Heart left ventricle (tissue), 16 donors: ENCODE measurements at regions not wholly inside any gene's neighbourhood (a gene's known extent, or its start where the extent isn't known, plus 50 kb on each side); places are given as distances from the start of the nearest gene placed in this dataset.

ENCODE experiments used
- ATAC-seq, 4 donors: fragments of 200-7000 bp; cut with Tn5 transposase; one replicate each; pipeline ENCODE4 v1.9.1; 2020 to 2022; ENCODE audit warnings: moderate library complexity in 4 of 4, mild to moderate bottlenecking in 3 of 4, moderate number of reproducible peaks in 1 of 4
- DNase-seq, 5 donors: peaks; one replicate each; pipeline ENCODE4 v3.0.0-alpha.2; 2020
- H3K27ac ChIP-seq, 12 donors: fragments of 200-600 bp; sonication (generic) in 4 of 12; one replicate each; pipeline versions ENCODE4 v1.5.0 to v1.8.0; 2016 to 2022; ENCODE audit warnings: mild to moderate bottlenecking in 2 of 12
- H3K27me3 ChIP-seq, 9 donors: fragments of 200-600 bp; sonication (generic) in 2 of 9; one replicate each; pipeline versions ENCODE4 v1.5.1 to v1.8.0; 2016 to 2022; ENCODE audit warnings: mild to moderate bottlenecking in 3 of 9
- H3K36me3 ChIP-seq, 9 donors: fragments of 200-600 bp; sonication (generic) in 2 of 9; one replicate each; pipeline versions ENCODE4 v1.5.0 to v1.8.0; 2018 to 2022; ENCODE audit warnings: mild to moderate bottlenecking in 2 of 9
- H3K4me1 ChIP-seq, 12 donors: fragments of 200-600 bp; sonication (generic) in 4 of 12; one replicate each; pipeline versions ENCODE4 v1.5.0 to v1.8.0; 2016 to 2022; ENCODE audit warnings: mild to moderate bottlenecking in 3 of 12
- H3K4me3 ChIP-seq, 12 donors: fragments of 200-600 bp; sonication (generic) in 4 of 12; one replicate each; pipeline versions ENCODE4 v1.5.0 to v1.8.0; 2017 to 2022; ENCODE audit warnings: mild to moderate bottlenecking in 9 of 12, moderate library complexity in 4 of 12
- H3K9me3 ChIP-seq, 12 donors: fragments of 200-600 bp; sonication (generic) in 4 of 12; one replicate each; pipeline versions ENCODE4 v1.5.0 to v1.8.0; 2016 to 2022; ENCODE audit warnings: mild to moderate bottlenecking in 1 of 12
- POLR2A ChIP-seq, 2 donors: fragments of 450-650 bp; IDR thresholded peaks; one replicate each; pipeline ENCODE4 v1.6.1; 2017; ENCODE audit warnings: antibody characterized with exemption in 2 of 2, mild to moderate bottlenecking in 2 of 2, moderate library complexity in 2 of 2
- WGBS, 4 donors: extraction: QIAGEN DNeasy Blood & Tissue Kit in 2 of 4; methylation state at CpG; one replicate each; pipeline versions ENCODE4 v1.1.5 to v1.1.7; 2013 to 2018; 5-methylcytosine and 5-hydroxymethylcytosine counted together
- intact Hi-C, 10 donors: fragments of 100-400 bp; cut with DNase I; formaldehyde crosslinking; loops; one replicate each; pipeline versions ENCODE4 v1.11.1 to v1.14.2; 2022
- TF ChIP-seq, protein P1 (sequence below), 12 donors: fragments of 200-600 bp; sonication (generic) in 4 of 12; IDR thresholded peaks; one replicate each; pipeline versions ENCODE4 v1.5.0 to v1.8.0; 2018 to 2022; ENCODE audit warnings: antibody characterized with exemption in 12 of 12, mild to moderate bottlenecking in 5 of 12
- donor health status: ischemic (EF 13 %, LVEDD 7.1; RV severe dilation, severe dysfunction).
- donor health status: healthy with polysubstance abuse.
- donor health status: DM: no; HTN: yes; CAD: no.
- donor health status: DM: no; HTN: no; CAD: no.
- donor health status: ischemic (EF 25% LVEDD 6.9; RV normal size, moderate dysfunction).
- donor health status: ischemic (EF 25% LVEDD 5.7; RV mildly dilated, moderate dysfunction).
- donor health status: healthy.
- donor health status: DM: yes; HTN: yes; CAD: no.
- donor health status: ischemic (EF 35%, LVEDD 5.7; RV mildly dilated, moderate dysfunction).
- donor health status: nonischemic (EF 11% LVEDD 7.7; RV severe dilation, severe dysfunction).
- donor health status: DM: yes; HTN: yes; CAD: no.
- donor health status: PGD.
- donor health status: ischemic (EF 29% LVEDD 5.4; RV normal size, mild dysfunction).
- donor health status: nonischemic (EF 23%, LVEDD 6.1; RV moderate dilation, normal function).

DNA sequence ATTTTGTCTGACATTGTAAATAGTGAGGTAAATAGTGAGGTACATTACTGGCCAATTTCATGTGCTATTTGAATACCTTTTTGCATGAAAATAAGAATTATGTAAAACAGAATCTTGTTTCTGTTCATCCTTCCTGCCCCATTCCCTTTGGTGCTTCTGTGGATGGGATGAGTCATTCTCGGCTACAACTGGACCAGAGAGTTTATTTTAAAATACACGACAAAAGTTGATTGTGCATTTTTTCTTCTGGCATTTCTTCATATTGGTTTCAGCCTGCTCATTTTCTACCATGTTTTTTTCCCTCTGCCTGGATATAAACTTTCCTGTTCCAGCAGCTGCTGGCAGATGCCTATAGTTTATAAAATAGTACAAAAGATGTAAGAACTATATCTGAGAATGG lies 107.5 kb downstream of the CYSLTR2 start:
- WGBS, 4 donors = 76 to 79% (median 78%) methylated on average over 2 of the region's 2 CpGs
- H3K4me3 ChIP-seq = no peak overlapping the region
- H3K9me3 ChIP-seq = peaks cover 0 to 24% (median 8%) of the 10 kb centered on the region in 12 donors
- no peaks in the 10 kb centered on the region for H3K27me3 ChIP-seq
- no peaks in the 10 kb centered on the region for H3K36me3 ChIP-seq
- TF ChIP-seq, protein P1, sequence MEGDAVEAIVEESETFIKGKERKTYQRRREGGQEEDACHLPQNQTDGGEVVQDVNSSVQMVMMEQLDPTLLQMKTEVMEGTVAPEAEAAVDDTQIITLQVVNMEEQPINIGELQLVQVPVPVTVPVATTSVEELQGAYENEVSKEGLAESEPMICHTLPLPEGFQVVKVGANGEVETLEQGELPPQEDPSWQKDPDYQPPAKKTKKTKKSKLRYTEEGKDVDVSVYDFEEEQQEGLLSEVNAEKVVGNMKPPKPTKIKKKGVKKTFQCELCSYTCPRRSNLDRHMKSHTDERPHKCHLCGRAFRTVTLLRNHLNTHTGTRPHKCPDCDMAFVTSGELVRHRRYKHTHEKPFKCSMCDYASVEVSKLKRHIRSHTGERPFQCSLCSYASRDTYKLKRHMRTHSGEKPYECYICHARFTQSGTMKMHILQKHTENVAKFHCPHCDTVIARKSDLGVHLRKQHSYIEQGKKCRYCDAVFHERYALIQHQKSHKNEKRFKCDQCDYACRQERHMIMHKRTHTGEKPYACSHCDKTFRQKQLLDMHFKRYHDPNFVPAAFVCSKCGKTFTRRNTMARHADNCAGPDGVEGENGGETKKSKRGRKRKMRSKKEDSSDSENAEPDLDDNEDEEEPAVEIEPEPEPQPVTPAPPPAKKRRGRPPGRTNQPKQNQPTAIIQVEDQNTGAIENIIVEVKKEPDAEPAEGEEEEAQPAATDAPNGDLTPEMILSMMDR (IDR thresholded peaks at IDR 0.05) = no peak
- no peak for TF ChIP-seq POLR2A (IDR thresholded peaks at IDR 0.05)
- DNase-seq = no peak
- H3K27ac ChIP-seq = no peak overlapping the region
- no peak for ATAC-seq
- no peaks in the 10 kb centered on the region for H3K4me1 ChIP-seq
- intact Hi-C loops = loop anchor here in 5 of 10 donors (10.0 kb wide), 3 partner anchors 426 to 726 kb away; partner anchors contain the start of gene NUDT15 (in 1 of the 5)

DNA sequence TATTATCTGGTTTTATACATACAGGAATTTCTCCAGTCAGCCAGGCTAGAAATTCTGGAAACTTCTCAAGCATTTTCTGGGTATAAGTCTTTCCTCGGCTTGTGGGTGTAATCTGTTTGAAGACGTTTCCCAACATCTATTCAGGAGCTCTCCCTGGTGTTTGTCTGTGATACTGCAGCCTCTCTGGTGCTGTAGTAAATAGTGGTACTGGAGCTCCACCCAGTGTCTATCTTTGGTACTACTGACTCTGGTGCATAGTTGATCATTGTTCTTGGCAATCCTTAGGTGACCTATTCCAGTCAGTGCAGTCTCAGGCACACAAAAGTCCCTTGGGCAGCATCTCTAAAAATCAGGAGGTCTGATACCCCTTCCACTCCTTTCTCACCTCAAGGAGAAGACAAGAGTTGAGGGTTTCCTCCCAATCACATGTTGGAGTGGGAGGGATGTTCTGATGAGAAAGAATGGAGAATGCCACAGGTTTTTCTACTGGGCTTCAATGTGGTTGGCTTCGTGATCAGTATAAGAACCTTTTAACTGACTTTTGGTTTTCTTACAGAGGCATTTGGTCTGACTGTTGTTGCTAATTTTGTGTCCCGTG lies 115.5 kb downstream of the CYSLTR2 start:
- peaks cover 0 to 14% (median 0%) of the 10 kb centered on the region in 12 donors for H3K4me1 ChIP-seq
- H3K27ac ChIP-seq = peak overlapping the region in 4 of 12 donors; percentile 27 to 44 (median 31)
- peak in 4 of 5 donors; percentile 71 to 86 (median 81) for DNase-seq
- WGBS, 4 donors = 26 to 34% (median 32%) methylated on average over 4 of the region's 4 CpGs
- H3K27me3 ChIP-seq = no peaks in the 10 kb centered on the region
- intact Hi-C loops = loop anchor here (1.0 to 10.0 kb wide), 8 partner anchors 172 to 734 kb away; partner anchors contain the start of gene NUDT15 (in 1 of the 10)
- H3K9me3 ChIP-seq = peaks cover 0 to 37% (median 15%) of the 10 kb centered on the region in 12 donors
- peak; percentile 57 to 96 (median 92) for ATAC-seq
- TF ChIP-seq, protein P1 (IDR thresholded peaks at IDR 0.05) = peak; percentile 94 to 100 (median 99)
- TF ChIP-seq POLR2A (IDR thresholded peaks at IDR 0.05) = no peak
- H3K4me3 ChIP-seq = no peak overlapping the region
- no peaks in the 10 kb centered on the region for H3K36me3 ChIP-seq

DNA sequence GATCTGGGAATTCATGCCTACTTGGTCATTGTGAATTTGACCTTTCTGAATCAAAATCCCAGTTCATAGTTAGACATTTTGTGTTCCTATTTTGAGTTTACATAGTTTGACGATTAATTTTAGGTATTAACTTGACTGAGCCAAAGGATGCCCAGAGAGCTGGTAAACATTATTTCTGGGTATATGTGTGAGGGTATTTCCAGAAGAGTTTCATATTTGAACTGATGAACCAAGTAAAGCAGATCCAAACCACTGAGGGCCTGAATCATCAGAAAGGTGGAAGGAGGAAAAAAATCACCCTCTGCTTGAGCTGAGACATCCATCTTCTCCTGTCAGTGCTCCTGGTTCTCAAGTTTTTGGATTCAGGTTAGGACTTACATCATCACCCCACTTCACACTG lies 116.6 kb downstream of the CYSLTR2 start:
- Histone ChIP-seq H3K36me3 (no peaks in the 10 kb centered on the region), H3K4me1 (peaks cover 0 to 14% (median 0%) of the 10 kb centered on the region in 12 donors), H3K27ac (no peak overlapping the region), H3K9me3 (peaks cover 0 to 26% (median 10%) of the 10 kb centered on the region in 12 donors), H3K27me3 (no peaks in the 10 kb centered on the region), H3K4me3 (no peak overlapping the region)
- no peak for ATAC-seq
- TF ChIP-seq POLR2A (IDR thresholded peaks at IDR 0.05) = no peak
- TF ChIP-seq, protein P1 (IDR thresholded peaks at IDR 0.05) = no peak
- intact Hi-C loops = loop anchor here in 1 of 10 donors (10.0 kb wide), 1 partner anchor 436 kb away; no protein-coding TSS in a partner anchor
- WGBS, 4 donors = 85 to 95% (median 92%) methylated on average over 1 of the region's 1 CpG
- no peak for DNase-seq

DNA sequence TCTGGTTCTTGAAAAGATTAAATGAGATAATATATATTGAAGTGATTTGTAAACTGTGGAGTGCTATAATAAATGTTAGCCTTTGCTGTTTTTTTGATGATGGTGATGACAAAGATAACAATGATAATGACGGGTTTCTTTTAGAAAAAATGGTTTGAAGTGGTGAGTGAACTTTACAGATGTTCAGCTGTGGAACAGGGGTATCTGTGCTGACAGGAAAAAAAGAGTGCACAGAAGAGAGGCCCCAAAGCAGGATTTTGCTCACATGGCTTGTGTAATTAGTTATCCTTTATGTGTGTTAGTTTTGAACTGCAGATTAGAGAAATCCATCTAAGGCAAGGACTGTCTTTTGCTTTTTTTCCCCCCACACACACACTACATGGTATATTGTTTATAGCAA lies 119.2 kb downstream of the CYSLTR2 start:
- TF ChIP-seq POLR2A (IDR thresholded peaks at IDR 0.05) = no peak
- TF ChIP-seq, protein P1 (IDR thresholded peaks at IDR 0.05) = no peak
- 56 to 63% (median 61%) methylated on average over 1 of the region's 1 CpG for WGBS, 4 donors
- H3K27ac ChIP-seq = no peak overlapping the region
- no peaks in the 10 kb centered on the region for H3K36me3 ChIP-seq
- H3K9me3 ChIP-seq = peaks cover 0 to 11% (median 4%) of the 10 kb centered on the region in 12 donors
- intact Hi-C loops = loop anchor here in 1 of 10 donors (10.0 kb wide), 1 partner anchor 438 kb away; no protein-coding TSS in a partner anchor
- H3K4me3 ChIP-seq = no peak overlapping the region
- H3K4me1 ChIP-seq = peaks cover 0 to 14% (median 0%) of the 10 kb centered on the region in 12 donors
- H3K27me3 ChIP-seq = no peaks in the 10 kb centered on the region
- ATAC-seq (no peak), DNase-seq (no peak)
